Esophagus muscularis mucosa (tissue), 4 donors: ENCODE measurements at regions not wholly inside any gene's neighbourhood (a gene's known extent, or its start where the extent isn't known, plus 50 kb on each side); places are given as distances from the start of the nearest gene placed in this dataset.
"Not testable (repeated sequence)": the region's sequence is repeated elsewhere in the genome, so short reads cannot be mapped to it uniquely, and the experiment has no call there.

Experiments used
- CTCF ChIP-seq, 3 experiments: fragments of 200-600 bp in 2 of 3; fragments of 450-650 bp in 1 of 3; sonication (generic) in 2 of 3; IDR thresholded peaks; one replicate each; pipeline ENCODE4 v1.5.1; 2017 to 2019; ENCODE audit warnings: antibody characterized with exemption in 3 of 3, mild to moderate bottlenecking in 2 of 3, moderate library complexity in 1 of 3
- EP300 ChIP-seq: sonication (generic); formaldehyde crosslinking; IDR thresholded peaks from one replicate; pipeline ENCODE4 v1.6.1; 2017; ENCODE audit warnings: antibody characterized with exemption
- POLR2A ChIP-seq: fragments of 450-650 bp; IDR thresholded peaks from one replicate; pipeline ENCODE4 v1.6.1; 2017; ENCODE audit warnings: antibody characterized with exemption, moderate library complexity, mild to moderate bottlenecking, low read depth

DNA sequence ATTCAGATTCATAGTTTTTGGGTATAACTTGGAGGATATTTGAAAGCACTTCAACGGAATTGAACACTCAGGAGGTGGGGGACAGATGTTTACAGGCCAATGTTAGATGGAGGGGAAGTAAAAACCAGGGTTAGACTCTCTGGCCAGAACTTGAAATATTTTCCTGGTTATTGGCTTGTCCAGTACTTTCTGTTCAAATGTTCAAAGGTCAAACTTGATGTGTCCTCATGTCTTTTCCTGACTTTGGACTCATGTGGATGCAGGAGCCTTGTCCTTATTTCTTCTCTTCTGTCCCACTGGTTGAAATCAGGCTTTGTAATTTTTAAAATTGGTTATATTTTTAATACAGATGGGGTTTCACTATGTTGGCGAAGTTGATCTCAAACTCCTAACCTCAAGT, 2148.5 kb upstream of the RAG2 start:
- TF ChIP-seq POLR2A; CTCF (IDR thresholded peaks at IDR 0.05); EP300: not testable (repeated sequence)
